ENCODE measurements at regions not wholly inside any gene's neighbourhood (a gene's known extent, or its start where the extent isn't known, plus 50 kb on each side); places are given as distances from the start of the nearest gene placed in this dataset.

DNA sequence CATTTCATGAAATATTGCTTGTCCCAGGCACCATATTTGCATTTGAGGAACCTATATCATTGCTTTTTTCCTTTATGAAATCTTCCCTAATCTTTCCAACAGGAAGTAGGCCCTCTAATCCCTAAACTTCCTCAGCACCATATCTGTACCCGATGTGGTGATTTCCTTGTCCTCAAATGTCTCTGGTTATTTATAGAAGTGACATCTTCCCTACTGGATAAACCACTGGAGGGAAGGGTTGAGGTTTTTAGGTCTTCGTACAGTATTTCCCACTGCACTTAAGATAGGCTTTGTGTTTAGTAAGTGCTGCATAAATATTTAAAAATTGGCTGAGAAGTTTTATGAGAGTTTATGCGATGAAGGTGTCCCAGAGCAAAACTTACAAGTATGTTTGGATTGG, 54.9 kb upstream of the TMEM170B start:
- 79 to 89% methylated on average over 3 of the region's 3 CpGs for WGBS, 2 donors
- FAIRE-seq: no peak
- no peak for ATAC-seq
- intact Hi-C loops (cut with DNase I): no loop called here
- DNase-seq: no peak
- Histone ChIP-seq H3K4me3 (no peak overlapping the region), H3K27ac (no peak overlapping the region), H3K9me3 (no peaks in the 10 kb centered on the region), H3K27me3 (no peaks in the 10 kb centered on the region), H3K4me1 (no peaks in the 10 kb centered on the region), H3K36me3 (no peaks in the 10 kb centered on the region)
- TF ChIP-seq, protein P1, sequence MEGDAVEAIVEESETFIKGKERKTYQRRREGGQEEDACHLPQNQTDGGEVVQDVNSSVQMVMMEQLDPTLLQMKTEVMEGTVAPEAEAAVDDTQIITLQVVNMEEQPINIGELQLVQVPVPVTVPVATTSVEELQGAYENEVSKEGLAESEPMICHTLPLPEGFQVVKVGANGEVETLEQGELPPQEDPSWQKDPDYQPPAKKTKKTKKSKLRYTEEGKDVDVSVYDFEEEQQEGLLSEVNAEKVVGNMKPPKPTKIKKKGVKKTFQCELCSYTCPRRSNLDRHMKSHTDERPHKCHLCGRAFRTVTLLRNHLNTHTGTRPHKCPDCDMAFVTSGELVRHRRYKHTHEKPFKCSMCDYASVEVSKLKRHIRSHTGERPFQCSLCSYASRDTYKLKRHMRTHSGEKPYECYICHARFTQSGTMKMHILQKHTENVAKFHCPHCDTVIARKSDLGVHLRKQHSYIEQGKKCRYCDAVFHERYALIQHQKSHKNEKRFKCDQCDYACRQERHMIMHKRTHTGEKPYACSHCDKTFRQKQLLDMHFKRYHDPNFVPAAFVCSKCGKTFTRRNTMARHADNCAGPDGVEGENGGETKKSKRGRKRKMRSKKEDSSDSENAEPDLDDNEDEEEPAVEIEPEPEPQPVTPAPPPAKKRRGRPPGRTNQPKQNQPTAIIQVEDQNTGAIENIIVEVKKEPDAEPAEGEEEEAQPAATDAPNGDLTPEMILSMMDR (IDR thresholded peaks at IDR 0.05): no peak

- no peaks in the 10 kb centered on the region for H3K4me1 ChIP-seq
- WGBS, 2 donors: 46 to 59% methylated on average over 4 of the region's 4 CpGs
- FAIRE-seq (no peak), DNase-seq (no peak), ATAC-seq (no peak)
- H3K27ac ChIP-seq: no peak overlapping the region
- H3K27me3 ChIP-seq: no peaks in the 10 kb centered on the region
- H3K4me3 ChIP-seq: no peak overlapping the region
- no peaks in the 10 kb centered on the region for H3K36me3 ChIP-seq
- intact Hi-C loops (cut with DNase I): no loop called here
- TF ChIP-seq, protein P1 (IDR thresholded peaks at IDR 0.05): no peak
- no peaks in the 10 kb centered on the region for H3K9me3 ChIP-seq
Observed at GRCh38 chr6:11480541-11480940, 57.0 kb upstream of the TMEM170B start.

- FAIRE-seq (no peak), ATAC-seq (no peak), DNase-seq (no peak)
- 16 to 27% methylated on average over 1 of the region's 1 CpG for WGBS, 2 donors
- no peaks in the 10 kb centered on the region for H3K27me3 ChIP-seq
- TF ChIP-seq, protein P1 (IDR thresholded peaks at IDR 0.05): no peak
- no peaks in the 10 kb centered on the region for H3K4me1 ChIP-seq
- no peaks in the 10 kb centered on the region for H3K36me3 ChIP-seq
- no peaks in the 10 kb centered on the region for H3K9me3 ChIP-seq
- no peak overlapping the region for H3K27ac ChIP-seq
- no peak overlapping the region for H3K4me3 ChIP-seq
- intact Hi-C loops (cut with DNase I): no loop called here
Observed at GRCh38 chr6:11479296-11479695, 58.3 kb upstream of the TMEM170B start.

- no peaks in the 10 kb centered on the region for H3K9me3 ChIP-seq
- 64 to 84% methylated on average over 7 of the region's 7 CpGs for WGBS, 2 donors
- no peaks in the 10 kb centered on the region for H3K27me3 ChIP-seq
- no peaks in the 10 kb centered on the region for H3K36me3 ChIP-seq
- H3K27ac ChIP-seq: no peak overlapping the region
- DNase-seq: no peak
- H3K4me3 ChIP-seq: no peak overlapping the region
- no peak for FAIRE-seq
- H3K4me1 ChIP-seq: peaks cover 0 to 2% (median 0%) of the 10 kb centered on the region in 3 donors
- intact Hi-C loops (cut with DNase I): no loop called here
- ATAC-seq: no peak
- TF ChIP-seq, protein P1 (IDR thresholded peaks at IDR 0.05): no peak
Observed at GRCh38 chr6:11478586-11478985, 59.0 kb upstream of the TMEM170B start.

GRCh38 chr6:11475016-11475415, 62.5 kb upstream of the TMEM170B start:
- ATAC-seq: no peak
- Histone ChIP-seq H3K27me3 (no peaks in the 10 kb centered on the region), H3K36me3 (no peaks in the 10 kb centered on the region), H3K4me3 (no peak overlapping the region), H3K27ac (no peak overlapping the region), H3K9me3 (no peaks in the 10 kb centered on the region), H3K4me1 (peaks cover 0 to 4% (median 0%) of the 10 kb centered on the region in 3 donors)
- intact Hi-C loops (cut with DNase I): no loop called here
- no peak for DNase-seq
- TF ChIP-seq, protein P1 (IDR thresholded peaks at IDR 0.05): no peak
- no peak for FAIRE-seq

All from pancreas (tissue), 10 donors.